HCT116 (cell line): ENCODE measurements at regions not wholly inside any gene's neighbourhood (a gene's known extent, or its start where the extent isn't known, plus 50 kb on each side); places are given as distances from the start of the nearest gene placed in this dataset.

Experiments used
- ATAC-seq: fragments of 200-7000 bp; cut with Tn5 transposase; 2 replicates; pipeline ENCODE4 v1.9.1; 2020; ENCODE audit warnings: mild to moderate bottlenecking, moderate library complexity
- BruUV-seq: library from RNA; stranded (reverse); fragments of 400-500 nt; replicated peaks from 2 replicates; lab custom pipeline; 2021; lab: Mats Ljungman, UMichigan
- CTCF ChIA-PET: fragments of 300-600 bp; sonication (Branson Sonifier 250); formaldehyde crosslinking; loops from one replicate; lab custom pipeline; 2021; ENCODE audit warnings: antibody characterized with exemption; lab: Charles Lee
- POLR2A ChIA-PET: fragments of 300-600, 350-600 bp; sonication (Branson Sonifier 250); formaldehyde crosslinking; loops from one replicate; lab custom pipeline; 2021; ENCODE audit warnings: antibody characterized with exemption; lab: Charles Lee
- RAD21 ChIA-PET, 2 experiments: fragments of 300-600 bp; sonication (Branson Sonifier 250); formaldehyde crosslinking; loops; one replicate each; lab custom pipeline; 2023; ENCODE audit warnings: low total read pairs in 2 of 2; ENCODE audit not compliant: uncharacterized antibody in 2 of 2, unreplicated experiment in 2 of 2, low non-redundant PET in 1 of 2; lab: Charles Lee
- DNase-seq: peaks from one replicate; pipeline ENCODE4 v3.0.0-alpha.2; 2010; ENCODE audit warnings: low read depth, low spot score
- H2AFZ ChIP-seq: fragments of 200-600 bp; shearing (Covaris generic), sonication (generic); 2 replicates; pipeline ENCODE4 v1.6.1; 2017; ENCODE audit warnings: low read depth, mixed run types, mixed read lengths, antibody characterized with exemption, low read length; ENCODE audit not compliant: poor library complexity, severe bottlenecking
- H3K27ac ChIP-seq: 2 replicates; pipeline ENCODE4 v1.5.1; 2012; ENCODE audit warnings: low read depth, low read length
- H3K27me3 ChIP-seq: fragments of 200-600 bp; sonication (generic); 2 replicates; pipeline ENCODE4 v1.6.1; 2016; ENCODE audit warnings: mixed run types, low read length, mixed read lengths; ENCODE audit not compliant: insufficient read depth
- H3K36me3 ChIP-seq, 2 experiments: fragments of 200-500 bp in 1 of 2; fragments of 200-600 bp in 1 of 2; sonication (Bioruptor generic) in 1 of 2; sonication (generic) in 1 of 2; 2 replicates each; pipeline versions ENCODE4 v1.5.1 to v1.6.1; 2014 to 2016; ENCODE audit warnings: low read length in 2 of 2, inconsistent platforms in 1 of 2, mixed read lengths in 1 of 2, mixed run types in 1 of 2; ENCODE audit not compliant: insufficient read depth in 2 of 2, control insufficient read depth in 1 of 2
- H3K4me1 ChIP-seq, 2 experiments: fragments of 200-600 bp in 1 of 2; sonication (generic) in 1 of 2; 2 replicates each; pipeline versions ENCODE4 v1.5.1 to v1.6.1; 2012 to 2017; ENCODE audit warnings: low read length in 2 of 2, inconsistent platforms in 1 of 2, mild to moderate bottlenecking in 1 of 2, mixed read lengths in 1 of 2, mixed run types in 1 of 2, moderate library complexity in 1 of 2; ENCODE audit not compliant: insufficient read depth in 2 of 2, control insufficient read depth in 1 of 2
- H3K4me2 ChIP-seq: fragments of 200-600 bp; sonication (generic); 2 replicates; pipeline ENCODE4 v1.6.1; 2017; ENCODE audit warnings: mixed run types, low read length, mixed read lengths
- H3K4me3 ChIP-seq, 2 experiments: fragments of 200-600 bp in 1 of 2; sonication (generic) in 1 of 2; replicated peaks in 1 of 2; 2 replicates each; pipeline ENCODE4 v1.5.1; 2011 to 2016; ENCODE audit warnings: low read length in 2 of 2, control low read depth in 1 of 2, low read depth in 1 of 2, mild to moderate bottlenecking in 1 of 2, mixed read lengths in 1 of 2, mixed run types in 1 of 2
- H3K79me2 ChIP-seq: fragments of 200-600 bp; sonication (generic); 2 replicates; pipeline ENCODE4 v1.6.1; 2017; ENCODE audit warnings: mild to moderate bottlenecking, mixed run types, low read length, moderate library complexity, mixed read lengths; ENCODE audit not compliant: insufficient read depth
- H3K9ac ChIP-seq: fragments of 200-600 bp; sonication (generic); 2 replicates; pipeline ENCODE4 v1.6.1; 2016; ENCODE audit warnings: low read length, mixed read lengths
- H3K9me2 ChIP-seq: fragments of 200-600 bp; sonication (generic), shearing (Covaris generic); 2 replicates; pipeline ENCODE4 v1.6.1; 2017; ENCODE audit warnings: mixed run types, mild to moderate bottlenecking, moderate library complexity; ENCODE audit not compliant: insufficient read depth
- H3K9me3 ChIP-seq, 2 experiments: fragments of 200-500 bp in 1 of 2; fragments of 200-600 bp in 1 of 2; sonication (Bioruptor generic) in 1 of 2; sonication (generic) in 1 of 2; 2 replicates each; pipeline ENCODE4 v1.6.1; 2014 to 2017; ENCODE audit warnings: low read length in 2 of 2, mixed read lengths in 2 of 2, inconsistent platforms in 1 of 2, low read depth in 1 of 2, mild to moderate bottlenecking in 1 of 2, mixed run types in 1 of 2, moderate library complexity in 1 of 2; ENCODE audit not compliant: control insufficient read depth in 1 of 2, insufficient read depth in 1 of 2
- H4K20me1 ChIP-seq: fragments of 200-600 bp; sonication (generic), shearing (Covaris generic); 2 replicates; pipeline ENCODE4 v1.6.1; 2017; ENCODE audit warnings: mixed run types, mild to moderate bottlenecking, moderate library complexity; ENCODE audit not compliant: insufficient read depth
- CEBPB ChIP-seq: IDR thresholded peaks from 2 replicates; pipeline ENCODE4 v1.6.1; 2012; ENCODE audit warnings: low read depth
- EGR1 ChIP-seq: IDR thresholded peaks from 2 replicates; pipeline ENCODE4 v1.6.1; 2012; ENCODE audit warnings: low read depth
- POLR2AphosphoS5 ChIP-seq: IDR thresholded peaks from 2 replicates; pipeline ENCODE4 v1.6.1; 2011; ENCODE audit warnings: mild to moderate bottlenecking, low read depth, low read length, moderate library complexity
- REST ChIP-seq: IDR thresholded peaks from 2 replicates; pipeline ENCODE4 v1.6.1; 2012; ENCODE audit warnings: low read depth
- SP1 ChIP-seq: IDR thresholded peaks from 2 replicates; pipeline ENCODE4 v1.6.1; 2012; ENCODE audit warnings: low read depth
- ZFX ChIP-seq: fragments of 450-650 bp; IDR thresholded peaks from 2 replicates; pipeline ENCODE4 v1.6.1; 2017
- intact Hi-C: fragments of 100-400 bp; cut with micrococcal nuclease; formaldehyde crosslinking; loops from 2 replicates; pipeline ENCODE4 v1.10.0; 2022

- TF ChIP-seq POLR2AphosphoS5: no peak
These were observed 208.4 kb upstream of the SOX1 start (continued) for GRCh38 chr13:111858571-111858970.

- CTCF ChIA-PET: no interaction called here
- H2AFZ ChIP-seq: no peak overlapping the region
These were observed 207.4 kb upstream of the SOX1 start for GRCh38 chr13:111859354-111860230.

More at GRCh38 chr13:111859354-111860230, 207.4 kb upstream of the SOX1 start:
- BruUV-seq: no TSS peak
- Histone ChIP-seq H3K79me2 (no peaks in the 10 kb centered on the region), H4K20me1 (no peaks in the 10 kb centered on the region), H3K9ac (no peak overlapping the region), H3K4me2 (no peak overlapping the region), H3K36me3 (no peaks in the 10 kb centered on the region), H3K27ac (no peak overlapping the region), H3K4me3 (no peak overlapping the region), H3K27me3 (no peaks in the 10 kb centered on the region), H3K9me3 (no peaks in the 10 kb centered on the region), H3K9me2 (no peaks in the 10 kb centered on the region), H3K4me1 (no peaks in the 10 kb centered on the region)
- ChIA-PET POLR2A (no interaction called here), RAD21 (no interaction called here)
- intact Hi-C loops: no loop called here
- DNase-seq (no peak), ATAC-seq (no peak)
- TF ChIP-seq SP1: no peak
- TF ChIP-seq ZFX: no peak
- TF ChIP-seq REST: no peak
- TF ChIP-seq CEBPB: no peak
- no peak for TF ChIP-seq EGR1
